SK-N-SH treated with all-trans-retinoic acid at 6 μM for 48 hours (cell line): ENCODE measurements at regions not wholly inside any gene's neighbourhood (a gene's known extent, or its start where the extent isn't known, plus 50 kb on each side); places are given as distances from the start of the nearest gene placed in this dataset.

ENCODE experiments used
- TCF4 ChIP-seq: fragments of 250-450 bp; sonication (Bioruptor Pico); IDR thresholded peaks from 2 replicates; pipeline ENCODE4 v1.8.0; 2021; ENCODE audit warnings: mild to moderate bottlenecking, moderate library complexity, borderline replicate concordance
- TOX ChIP-seq: fragments of 250-450 bp; sonication (Bioruptor Pico); IDR thresholded peaks from 2 replicates; pipeline ENCODE4 v1.8.0; 2021; ENCODE audit warnings: mild to moderate bottlenecking, moderate library complexity, borderline replicate concordance

GRCh38 chr12:98208816-98209215 lies 306.6 kb upstream of the TMPO start:
- TF ChIP-seq TCF4 (CRISPR knock-in tag) (no peak), TOX (CRISPR knock-in tag) (no peak)
